CD14-positive monocyte (primary cell): ENCODE measurements at regions not wholly inside any gene's neighbourhood (a gene's known extent, or its start where the extent isn't known, plus 50 kb on each side); places are given as distances from the start of the nearest gene placed in this dataset.

Experiments used
- DNase-seq, 3 donors: peaks; one replicate each; pipeline ENCODE4 v3.0.0-alpha.2; 2011 to 2022
- H2AFZ ChIP-seq: 2 replicates; pipeline ENCODE4 v1.6.0; 2012; ENCODE audit warnings: mild to moderate bottlenecking, low read depth, low read length, inconsistent platforms; ENCODE audit not compliant: insufficient read depth, poor library complexity, severe bottlenecking
- H3K27ac ChIP-seq, 2 donors: 1 replicate in 1 of 2; 2 replicates in 1 of 2; pipeline ENCODE4 v1.5.1; 2012 to 2013; ENCODE audit warnings: low read length in 2 of 2, control low read depth in 1 of 2, inconsistent platforms in 1 of 2, low read depth in 1 of 2, mild to moderate bottlenecking in 1 of 2
- H3K27me3 ChIP-seq, 2 donors: one replicate each; pipeline versions ENCODE4 v1.6.0 to v1.6.1; 2011 to 2013; ENCODE audit warnings: low read length in 2 of 2; ENCODE audit not compliant: control insufficient read depth in 2 of 2, insufficient read depth in 2 of 2
- H3K36me3 ChIP-seq, 2 donors: replicated peaks in 1 of 2; 1 replicate in 1 of 2; 2 replicates in 1 of 2; pipeline versions ENCODE4 v1.5.1 to v1.6.1; 2012 to 2013; ENCODE audit warnings: low read length in 2 of 2, control low read depth in 1 of 2, inconsistent platforms in 1 of 2, mild to moderate bottlenecking in 1 of 2; ENCODE audit not compliant: insufficient read depth in 2 of 2, control insufficient read depth in 1 of 2
- H3K4me1 ChIP-seq, 2 donors: 1 replicate in 1 of 2; 2 replicates in 1 of 2; pipeline versions ENCODE4 v1.5.1 to v1.6.1; 2012 to 2013; ENCODE audit warnings: low read length in 2 of 2, control low read depth in 1 of 2, inconsistent platforms in 1 of 2, mild to moderate bottlenecking in 1 of 2, moderate library complexity in 1 of 2; ENCODE audit not compliant: insufficient read depth in 2 of 2, control insufficient read depth in 1 of 2
- H3K4me2 ChIP-seq: replicated peaks from 2 replicates; pipeline ENCODE3; 2012; ENCODE audit warnings: low read length, moderate library complexity, mild to moderate bottlenecking; ENCODE audit not compliant: poor library complexity, severe bottlenecking; ENCODE audit errors: extremely low read depth
- H3K4me3 ChIP-seq, 3 experiments: fragments of 200-600 bp in 1 of 3; sonication (generic) in 1 of 3; replicated peaks in 1 of 3; 1 replicate in 2 of 3; 2 replicates in 1 of 3; pipeline ENCODE4 v1.5.1; 2011 to 2013; ENCODE audit warnings: low read length in 3 of 3, mild to moderate bottlenecking in 3 of 3, control low read depth in 2 of 3, low read depth in 2 of 3, inconsistent platforms in 1 of 3, moderate library complexity in 1 of 3
- H3K79me2 ChIP-seq: 2 replicates; pipeline ENCODE4 v1.6.0; 2012; ENCODE audit warnings: mild to moderate bottlenecking, control low read depth, inconsistent platforms, low read length, moderate library complexity; ENCODE audit not compliant: insufficient read depth
- H3K9ac ChIP-seq: 2 replicates; pipeline ENCODE4 v1.6.0; 2017; ENCODE audit warnings: low read length, mild to moderate bottlenecking; ENCODE audit not compliant: insufficient read depth, poor library complexity, severe bottlenecking
- H3K9me3 ChIP-seq, 2 donors: replicated peaks in 1 of 2; 1 replicate in 1 of 2; 2 replicates in 1 of 2; pipeline versions ENCODE4 v1.5.1 to v1.6.1; 2012 to 2013; ENCODE audit warnings: low read length in 2 of 2, control low read depth in 1 of 2; ENCODE audit not compliant: control insufficient read depth in 1 of 2, insufficient read depth in 1 of 2
- H4K20me1 ChIP-seq: 2 replicates; pipeline ENCODE4 v1.6.0; 2012; ENCODE audit warnings: mild to moderate bottlenecking, low read length, control low read depth, moderate library complexity; ENCODE audit not compliant: insufficient read depth
- H3K27ac Mint-ChIP-seq, 7 donors: one replicate each; pipeline ENCODE4 v1.8.0; 2020; ENCODE audit warnings: mild to moderate bottlenecking in 7 of 7, mixed read lengths in 7 of 7, moderate library complexity in 6 of 7, inconsistent platforms in 2 of 7
- H3K27me3 Mint-ChIP-seq, 3 donors: one replicate each; pipeline ENCODE4 v1.8.0; 2021 to 2022; ENCODE audit warnings: low read depth in 3 of 3, mild to moderate bottlenecking in 3 of 3, mixed read lengths in 3 of 3, moderate library complexity in 3 of 3, inconsistent platforms in 1 of 3
- H3K36me3 Mint-ChIP-seq, 2 donors: one replicate each; pipeline ENCODE4 v1.8.0; 2020; ENCODE audit warnings: mixed read lengths in 2 of 2, inconsistent platforms in 1 of 2, mild to moderate bottlenecking in 1 of 2
- H3K4me1 Mint-ChIP-seq: one replicate; pipeline ENCODE4 v1.8.0; 2020; ENCODE audit warnings: mild to moderate bottlenecking, mixed read lengths
- H3K4me3 Mint-ChIP-seq, 2 donors: one replicate each; pipeline ENCODE4 v1.8.0; 2020; ENCODE audit warnings: mild to moderate bottlenecking in 2 of 2, mixed read lengths in 2 of 2, moderate library complexity in 1 of 2
- H3K9me3 Mint-ChIP-seq, 7 donors: one replicate each; pipeline ENCODE4 v1.8.0; 2020 to 2022; ENCODE audit warnings: mixed read lengths in 7 of 7, mild to moderate bottlenecking in 6 of 7, moderate library complexity in 6 of 7, inconsistent platforms in 2 of 7
- WGBS: methylation state at CpG from one replicate; pipeline ENCODE4 v1.1.5; 2013; ENCODE audit warnings: missing lambda C conversion rate; ENCODE audit not compliant: insufficient coverage; 5-methylcytosine and 5-hydroxymethylcytosine counted together
- intact Hi-C, 2 donors: fragments of 100-400 bp; cut with micrococcal nuclease; formaldehyde crosslinking; loops; one replicate each; pipeline versions ENCODE4 v1.15.0 to v1.15.1; 2023
- TF ChIP-seq, protein P1 (sequence below): fragments of 200-600 bp; IDR thresholded peaks from one replicate; pipeline ENCODE4 v1.8.0; 2022; ENCODE audit warnings: antibody characterized with exemption, mild to moderate bottlenecking

DNA sequence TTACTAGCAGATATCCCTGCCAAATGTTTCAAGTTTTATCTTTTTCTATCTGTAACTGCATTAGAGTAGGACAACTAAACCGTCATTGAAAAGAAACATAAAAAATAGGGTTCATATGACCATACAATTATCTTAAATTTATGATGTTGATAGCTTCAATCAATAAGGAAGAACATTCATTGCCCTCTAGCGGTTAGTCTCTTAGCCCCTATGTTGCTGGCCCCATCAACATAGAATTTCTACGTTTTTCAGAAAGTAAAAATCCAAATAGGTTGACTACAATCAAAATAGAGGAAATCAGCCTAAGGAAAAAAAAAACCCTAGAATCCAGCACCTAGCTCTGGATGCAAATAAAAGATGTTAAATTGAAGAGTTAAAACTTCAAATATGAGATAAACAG, 225.1 kb upstream of the ITM2A start:
- DNase-seq: no peak
- Histone ChIP-seq H3K9ac (no peak overlapping the region), H3K27me3 (no peaks in the 10 kb centered on the region), H3K79me2 (no peaks in the 10 kb centered on the region), H3K4me1 (no peaks in the 10 kb centered on the region), H3K4me2 (no peak overlapping the region), H3K4me3 (no peak overlapping the region), H4K20me1 (no peaks in the 10 kb centered on the region), H3K27ac (no peak overlapping the region), H2AFZ (no peak overlapping the region), H3K36me3 (no peaks in the 10 kb centered on the region), H3K9me3 (peaks cover 0 to 11% of the 10 kb centered on the region in 2 donors)
- TF ChIP-seq, protein P1, sequence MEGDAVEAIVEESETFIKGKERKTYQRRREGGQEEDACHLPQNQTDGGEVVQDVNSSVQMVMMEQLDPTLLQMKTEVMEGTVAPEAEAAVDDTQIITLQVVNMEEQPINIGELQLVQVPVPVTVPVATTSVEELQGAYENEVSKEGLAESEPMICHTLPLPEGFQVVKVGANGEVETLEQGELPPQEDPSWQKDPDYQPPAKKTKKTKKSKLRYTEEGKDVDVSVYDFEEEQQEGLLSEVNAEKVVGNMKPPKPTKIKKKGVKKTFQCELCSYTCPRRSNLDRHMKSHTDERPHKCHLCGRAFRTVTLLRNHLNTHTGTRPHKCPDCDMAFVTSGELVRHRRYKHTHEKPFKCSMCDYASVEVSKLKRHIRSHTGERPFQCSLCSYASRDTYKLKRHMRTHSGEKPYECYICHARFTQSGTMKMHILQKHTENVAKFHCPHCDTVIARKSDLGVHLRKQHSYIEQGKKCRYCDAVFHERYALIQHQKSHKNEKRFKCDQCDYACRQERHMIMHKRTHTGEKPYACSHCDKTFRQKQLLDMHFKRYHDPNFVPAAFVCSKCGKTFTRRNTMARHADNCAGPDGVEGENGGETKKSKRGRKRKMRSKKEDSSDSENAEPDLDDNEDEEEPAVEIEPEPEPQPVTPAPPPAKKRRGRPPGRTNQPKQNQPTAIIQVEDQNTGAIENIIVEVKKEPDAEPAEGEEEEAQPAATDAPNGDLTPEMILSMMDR: no peak
- intact Hi-C loops: no loop called here
- H3K4me1 Mint-ChIP-seq: no peaks in the 10 kb centered on the region
- H3K36me3 Mint-ChIP-seq: no peaks in the 10 kb centered on the region
- peaks cover 0 to 2% (median 0%) of the 10 kb centered on the region in 3 donors for H3K27me3 Mint-ChIP-seq
- WGBS: no CpG with 5 or more reads among the region's 3 CpGs
- H3K27ac Mint-ChIP-seq: no peak overlapping the region
- H3K4me3 Mint-ChIP-seq: no peak overlapping the region
- H3K9me3 Mint-ChIP-seq: peaks cover 0 to 6% (median 0%) of the 10 kb centered on the region in 7 donors

GRCh38 chrX:79588233-79588632, 221.1 kb upstream of the ITM2A start:
- intact Hi-C loops: no loop called here
- H3K27ac Mint-ChIP-seq: no peak overlapping the region

More at GRCh38 chrX:79588233-79588632, 221.1 kb upstream of the ITM2A start:
- Mint-ChIP-seq H3K27me3 (peaks cover 0 to 2% (median 2%) of the 10 kb centered on the region in 3 donors), H3K9me3 (peaks cover 0 to 6% (median 0%) of the 10 kb centered on the region in 7 donors), H3K4me3 (no peak overlapping the region), H3K36me3 (no peaks in the 10 kb centered on the region), H3K4me1 (no peaks in the 10 kb centered on the region)
- H3K9ac ChIP-seq: no peak overlapping the region
- DNase-seq: no peak
- H3K27ac ChIP-seq: no peak overlapping the region
- TF ChIP-seq, protein P1: no peak
- H3K79me2 ChIP-seq: no peaks in the 10 kb centered on the region
- H3K9me3 ChIP-seq: peaks cover 0 to 11% of the 10 kb centered on the region in 2 donors
- H3K4me3 ChIP-seq: no peak overlapping the region
- no peaks in the 10 kb centered on the region for H3K4me1 ChIP-seq
- no peaks in the 10 kb centered on the region for H3K36me3 ChIP-seq
- no peaks in the 10 kb centered on the region for H4K20me1 ChIP-seq
- H3K27me3 ChIP-seq: no peaks in the 10 kb centered on the region
- H2AFZ ChIP-seq: no peak overlapping the region
- no peak overlapping the region for H3K4me2 ChIP-seq
